Fibroblast of pulmonary artery (primary cell): ENCODE measurements at regions not wholly inside any gene's neighbourhood (a gene's known extent, or its start where the extent isn't known, plus 50 kb on each side); places are given as distances from the start of the nearest gene placed in this dataset.
"Not testable (repeated sequence)": the region's sequence is repeated elsewhere in the genome, so short reads cannot be mapped to it uniquely, and the experiment has no call there.

Source experiments
- DNase-seq: peaks from one replicate; pipeline ENCODE4 v3.0.0-alpha.2; 2010; ENCODE audit warnings: low read depth
- H3K4me3 ChIP-seq: replicated peaks from 2 replicates; pipeline ENCODE4 v1.5.1; 2011; ENCODE audit warnings: low read depth, mild to moderate bottlenecking, control low read depth, low read length, moderate library complexity
- TF ChIP-seq, protein P1 (sequence below): IDR thresholded peaks from 2 replicates; pipeline ENCODE4 v1.5.1; 2011; ENCODE audit warnings: mild to moderate bottlenecking, control low read depth, low read length, inconsistent platforms; ENCODE audit errors: missing control alignments

DNA sequence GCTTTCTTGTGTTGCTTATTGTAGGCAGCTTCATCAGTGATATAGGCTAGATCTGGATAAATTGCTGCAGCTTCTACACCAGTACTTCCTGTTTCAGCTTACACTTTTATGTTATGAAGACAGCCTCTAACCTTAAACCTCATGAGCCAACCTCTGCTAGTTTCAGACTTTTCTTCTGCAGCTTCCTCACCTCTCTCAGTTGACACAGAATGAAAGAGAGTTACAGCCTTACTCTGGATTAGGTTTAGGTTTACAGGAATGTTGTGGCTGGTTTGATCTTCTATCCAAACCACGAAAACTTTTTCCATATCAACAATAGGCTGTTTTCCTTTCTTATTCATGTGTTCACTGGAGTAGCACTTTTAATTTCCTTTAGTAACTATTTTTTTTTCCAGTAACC lies 76.9 kb upstream of the RNPC3 start:
- TF ChIP-seq, protein P1, sequence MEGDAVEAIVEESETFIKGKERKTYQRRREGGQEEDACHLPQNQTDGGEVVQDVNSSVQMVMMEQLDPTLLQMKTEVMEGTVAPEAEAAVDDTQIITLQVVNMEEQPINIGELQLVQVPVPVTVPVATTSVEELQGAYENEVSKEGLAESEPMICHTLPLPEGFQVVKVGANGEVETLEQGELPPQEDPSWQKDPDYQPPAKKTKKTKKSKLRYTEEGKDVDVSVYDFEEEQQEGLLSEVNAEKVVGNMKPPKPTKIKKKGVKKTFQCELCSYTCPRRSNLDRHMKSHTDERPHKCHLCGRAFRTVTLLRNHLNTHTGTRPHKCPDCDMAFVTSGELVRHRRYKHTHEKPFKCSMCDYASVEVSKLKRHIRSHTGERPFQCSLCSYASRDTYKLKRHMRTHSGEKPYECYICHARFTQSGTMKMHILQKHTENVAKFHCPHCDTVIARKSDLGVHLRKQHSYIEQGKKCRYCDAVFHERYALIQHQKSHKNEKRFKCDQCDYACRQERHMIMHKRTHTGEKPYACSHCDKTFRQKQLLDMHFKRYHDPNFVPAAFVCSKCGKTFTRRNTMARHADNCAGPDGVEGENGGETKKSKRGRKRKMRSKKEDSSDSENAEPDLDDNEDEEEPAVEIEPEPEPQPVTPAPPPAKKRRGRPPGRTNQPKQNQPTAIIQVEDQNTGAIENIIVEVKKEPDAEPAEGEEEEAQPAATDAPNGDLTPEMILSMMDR: no peak
- no peak for DNase-seq
- H3K4me3 ChIP-seq: no peak overlapping the region

DNA sequence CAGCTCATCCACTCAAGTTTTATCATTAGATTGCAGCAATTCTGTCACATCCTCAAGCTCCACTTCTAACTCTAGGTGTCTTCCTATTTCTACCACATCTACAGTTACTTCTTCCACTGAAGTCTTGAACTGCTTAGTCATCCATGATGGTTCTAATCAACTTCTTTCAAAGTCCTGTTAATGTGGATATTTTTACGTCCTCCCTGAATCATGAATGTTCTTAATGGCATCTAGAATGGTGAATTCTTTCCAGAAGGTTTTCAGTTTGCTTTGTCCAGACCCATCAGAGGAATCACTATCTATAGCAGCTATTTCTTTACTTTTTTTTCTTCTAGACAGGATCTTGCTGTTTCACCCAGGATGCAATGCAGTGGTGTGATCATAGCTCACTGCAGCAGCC lies 78.0 kb upstream of the RNPC3 start:
- no peak for DNase-seq
- H3K4me3 ChIP-seq: no peak overlapping the region
- TF ChIP-seq, protein P1: no peak

DNA sequence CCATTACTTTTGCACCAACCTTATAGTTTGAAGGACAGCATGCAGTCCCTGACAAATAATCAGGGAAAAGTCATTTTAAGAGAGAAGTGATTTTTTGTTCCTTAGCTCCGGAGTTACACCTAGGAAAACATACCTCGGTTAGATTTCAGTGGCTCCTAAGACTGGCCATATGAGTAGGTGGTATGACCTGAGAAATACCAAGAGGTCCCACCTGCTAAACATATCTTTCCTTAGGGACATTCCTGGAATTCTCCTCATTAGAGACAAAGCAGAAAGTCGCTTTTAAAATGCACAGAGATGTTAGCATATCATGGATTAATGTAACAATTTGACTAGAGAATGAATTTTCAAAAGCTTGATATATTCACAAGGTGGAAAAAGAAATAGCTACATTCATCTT lies 84.2 kb upstream of the RNPC3 start:
- DNase-seq: no peak
- TF ChIP-seq, protein P1: no peak
- no peak overlapping the region for H3K4me3 ChIP-seq

DNA sequence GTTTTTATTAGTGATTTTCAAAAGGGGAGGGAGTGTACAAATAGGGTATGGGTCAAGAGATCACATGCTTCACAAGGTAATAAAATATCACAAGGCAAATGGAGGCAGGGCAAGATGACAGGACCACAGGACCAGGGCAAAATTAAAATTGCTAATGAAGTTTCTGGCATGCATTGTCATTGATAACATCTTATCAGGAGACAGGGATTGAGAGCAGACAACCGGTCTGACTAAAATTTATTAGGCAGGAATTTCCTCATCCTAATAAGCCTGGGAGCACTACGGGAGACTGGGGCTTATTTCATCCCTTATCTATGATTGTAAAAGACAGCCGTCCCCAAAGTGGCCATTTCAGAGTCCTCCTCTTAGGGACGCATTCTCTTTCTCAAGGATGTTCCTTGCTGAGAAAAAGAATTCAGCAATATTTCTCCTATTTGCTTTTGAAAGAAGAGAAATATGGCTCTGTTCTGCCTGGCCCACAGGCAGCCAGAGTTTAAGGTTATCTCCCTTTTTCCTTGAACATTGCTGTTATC lies 88.9 kb upstream of the RNPC3 start:
- not testable (repeated sequence) for H3K4me3 ChIP-seq, DNase-seq

DNA sequence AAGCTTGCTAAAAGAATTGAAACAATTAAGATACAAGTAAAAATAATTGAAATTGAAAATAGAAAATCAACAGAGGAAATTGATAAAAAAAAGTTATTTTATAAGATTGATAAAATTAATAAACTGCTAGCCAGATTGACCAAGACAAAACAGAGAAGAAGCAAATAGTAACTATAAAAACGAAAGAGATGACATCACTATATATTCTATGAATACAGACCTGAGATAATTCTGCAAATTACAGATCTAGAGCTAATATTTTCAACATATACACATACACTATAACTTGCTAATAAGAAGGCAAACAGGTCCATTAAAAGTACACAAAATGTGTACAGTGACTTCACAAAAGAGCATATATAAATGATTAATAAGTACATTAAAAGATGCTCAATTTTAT lies 90.1 kb upstream of the RNPC3 start:
- no peak for DNase-seq
- TF ChIP-seq, protein P1: no peak

DNA sequence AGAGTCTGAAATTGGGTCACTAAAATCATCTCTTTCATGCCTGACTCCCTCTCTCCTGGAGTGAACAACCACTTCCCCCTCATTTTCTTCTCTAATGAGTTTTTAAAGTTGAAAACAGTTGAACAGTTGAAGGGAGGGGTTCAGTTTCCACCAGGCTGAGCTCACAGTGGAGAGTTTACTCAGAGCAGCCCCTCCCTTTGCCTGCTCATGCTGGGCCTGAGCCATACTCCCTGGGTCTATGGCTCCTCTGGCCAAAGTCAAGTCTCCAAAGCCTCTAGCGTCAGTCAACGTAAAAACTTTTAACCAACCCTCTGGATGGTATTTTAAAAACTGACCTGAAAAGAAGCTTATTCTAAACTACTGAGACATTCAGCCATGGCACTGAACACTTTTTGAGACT lies 100.8 kb upstream of the RNPC3 start:
- no peak overlapping the region for H3K4me3 ChIP-seq
- TF ChIP-seq, protein P1: no peak
- DNase-seq: no peak

More for the DNA sequence above, 90.1 kb upstream of the RNPC3 start:
- no peak overlapping the region for H3K4me3 ChIP-seq

DNA sequence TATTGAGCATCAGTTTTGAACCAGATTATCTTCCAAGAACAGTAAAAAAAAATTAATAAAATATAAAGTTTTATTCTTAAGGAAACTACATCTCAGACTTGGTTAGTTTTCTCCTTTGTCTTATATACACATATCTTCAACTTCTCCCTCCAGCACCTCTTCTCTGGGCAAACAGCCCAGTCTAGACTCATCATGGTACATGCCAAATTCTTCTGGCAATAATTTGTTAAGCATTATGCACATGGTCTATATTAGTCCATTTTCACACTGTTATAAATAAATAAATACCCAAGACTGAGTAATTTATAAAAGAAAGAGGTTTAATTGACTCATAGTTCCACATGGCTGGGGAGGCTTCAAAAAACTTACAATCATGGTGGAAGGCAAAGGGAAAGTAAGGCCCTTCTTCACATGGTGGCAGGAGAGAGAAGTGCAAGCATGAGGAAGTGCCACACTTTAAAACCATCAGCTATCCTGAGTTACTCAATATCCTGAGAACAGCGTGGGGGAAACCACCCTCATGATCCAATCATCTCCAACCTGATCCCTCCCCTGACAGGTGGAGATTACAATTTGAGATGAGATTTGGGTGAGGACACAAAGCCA lies 108.7 kb upstream of the RNPC3 start:
- no peak overlapping the region for H3K4me3 ChIP-seq
- no peak for DNase-seq
- TF ChIP-seq, protein P1: no peak
